ENCODE measurements at regions not wholly inside any gene's neighbourhood (a gene's known extent, or its start where the extent isn't known, plus 50 kb on each side); places are given as distances from the start of the nearest gene placed in this dataset.
"Not testable (repeated sequence)": the region's sequence is repeated elsewhere in the genome, so short reads cannot be mapped to it uniquely, and the experiment has no call there.

DNA sequence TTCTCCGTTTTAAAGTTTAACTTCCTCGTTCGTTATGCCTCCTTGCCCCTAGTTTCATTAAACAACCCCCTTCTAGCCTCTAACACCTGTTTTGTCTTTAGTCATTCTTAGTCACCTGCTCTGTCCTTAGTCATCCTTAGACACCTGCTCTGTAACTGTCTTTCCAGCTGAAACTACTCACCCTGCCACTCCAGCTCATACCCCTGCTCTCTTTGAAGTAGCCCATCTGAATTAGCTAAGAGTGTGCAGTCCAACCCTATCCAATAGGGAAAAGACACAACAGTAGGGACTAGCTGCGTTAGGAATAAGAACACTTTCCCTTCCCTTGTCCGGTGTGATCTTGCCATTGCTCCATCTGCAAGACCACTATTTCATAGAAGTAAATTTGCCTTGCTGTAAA is 446.5 kb downstream of the CCT8L2 start:
- TF ChIP-seq CTCF (conservative IDR thresholded peaks at IDR 0.05; ENCODE audit: low read length); EZH2phosphoT487 (IDR thresholded peaks at IDR 0.05; ENCODE audit: borderline replicate concordance): not testable (repeated sequence)
